ENCODE measurements at regions not wholly inside any gene's neighbourhood (a gene's known extent, or its start where the extent isn't known, plus 50 kb on each side); places are given as distances from the start of the nearest gene placed in this dataset.
"Not testable (repeated sequence)": the region's sequence is repeated elsewhere in the genome, so short reads cannot be mapped to it uniquely, and the experiment has no call there.

- H3K4me1 Mint-ChIP-seq; ATAC-seq (ENCODE audit: low read depth in 2 of 2); H3K36me3 Mint-ChIP-seq; H3K9me3 Mint-ChIP-seq; DNase-seq; H3K4me3 Mint-ChIP-seq: not testable (repeated sequence)
- peak overlapping the region in 1 of 6 donors; percentile 75 for H3K27ac Mint-ChIP-seq
- peaks cover 0 to 16% (median 16%) of the 10 kb centered on the region in 3 donors for H3K27me3 Mint-ChIP-seq
These were observed 131.3 kb downstream of the KIF26A start for GRCh38 chr14:104269511-104270241.

GRCh38 chr14:104271391-104271790 is 133.0 kb downstream of the KIF26A start:
- Mint-ChIP-seq H3K4me1 (peaks cover 0 to 6% (median 2%) of the 10 kb centered on the region in 3 donors), H3K9me3 (no peaks in the 10 kb centered on the region), H3K36me3 (no peaks in the 10 kb centered on the region), H3K27ac (no peak overlapping the region), H3K4me3 (peak overlapping the region in 1 of 8 donors; percentile 31), H3K27me3 (peaks cover 8 to 31% (median 23%) of the 10 kb centered on the region in 3 donors)
- ATAC-seq (ENCODE audit: low read depth in 2 of 2) (no peak), DNase-seq (no peak)

- Mint-ChIP-seq H3K4me3 (no peak overlapping the region), H3K27ac (no peak overlapping the region), H3K27me3 (peaks cover 23 to 43% (median 29%) of the 10 kb centered on the region in 3 donors), H3K9me3 (peaks cover 0 to 2% (median 0%) of the 10 kb centered on the region in 7 donors), H3K36me3 (no peaks in the 10 kb centered on the region), H3K4me1 (no peaks in the 10 kb centered on the region)
- no peak for ATAC-seq (ENCODE audit: low read depth in 2 of 2)
- DNase-seq: no peak
These were observed 136.4 kb downstream of the KIF26A start for GRCh38 chr14:104274806-104275205.

DNA sequence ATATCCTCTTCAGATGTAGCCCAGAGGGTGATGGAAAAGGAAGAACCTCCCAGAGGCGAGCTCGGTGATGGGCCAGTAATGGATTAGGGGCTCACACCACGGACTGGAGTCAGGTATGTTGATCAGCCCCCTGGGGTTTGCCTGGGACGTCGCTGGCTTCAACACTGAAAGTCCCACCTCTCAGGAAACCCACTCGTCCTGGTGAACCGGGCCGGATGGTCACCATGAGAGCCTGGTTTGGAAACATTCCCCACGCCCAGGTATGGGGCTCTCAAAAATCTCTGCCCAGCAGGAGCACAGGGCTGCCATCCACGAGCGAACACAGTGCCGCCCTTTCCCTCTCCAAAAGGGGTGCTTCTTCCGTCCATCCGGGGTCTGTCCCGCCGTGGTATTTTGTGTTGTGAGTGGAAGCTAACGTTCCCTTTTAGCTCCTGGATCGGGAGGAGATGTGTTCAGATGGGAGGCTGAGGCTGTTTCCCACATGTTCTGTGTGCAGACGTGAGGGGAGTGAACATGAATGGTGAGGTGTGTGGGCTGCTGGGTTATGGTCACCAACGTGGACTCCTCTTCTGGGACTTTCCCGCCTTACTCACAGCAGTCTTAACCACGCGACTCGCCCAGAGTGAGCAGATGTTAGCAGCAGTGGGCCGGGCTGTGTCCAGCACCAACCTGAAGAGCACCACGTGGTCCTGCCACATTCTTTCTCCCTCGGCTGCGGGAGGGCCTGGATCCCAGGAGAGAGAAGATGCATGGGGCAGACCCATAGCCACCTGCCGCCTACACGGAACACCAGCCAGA is 139.2 kb downstream of the KIF26A start:
- H3K4me1 Mint-ChIP-seq: no peaks in the 10 kb centered on the region
- no peaks in the 10 kb centered on the region for H3K36me3 Mint-ChIP-seq
- H3K27me3 Mint-ChIP-seq: peaks cover 13 to 50% (median 37%) of the 10 kb centered on the region in 3 donors
- DNase-seq: no peak
- no peak overlapping the region for H3K4me3 Mint-ChIP-seq
- no peak for ATAC-seq (ENCODE audit: low read depth in 2 of 2)
- no peak overlapping the region for H3K27ac Mint-ChIP-seq
- peaks cover 0 to 2% (median 0%) of the 10 kb centered on the region in 7 donors for H3K9me3 Mint-ChIP-seq

DNA sequence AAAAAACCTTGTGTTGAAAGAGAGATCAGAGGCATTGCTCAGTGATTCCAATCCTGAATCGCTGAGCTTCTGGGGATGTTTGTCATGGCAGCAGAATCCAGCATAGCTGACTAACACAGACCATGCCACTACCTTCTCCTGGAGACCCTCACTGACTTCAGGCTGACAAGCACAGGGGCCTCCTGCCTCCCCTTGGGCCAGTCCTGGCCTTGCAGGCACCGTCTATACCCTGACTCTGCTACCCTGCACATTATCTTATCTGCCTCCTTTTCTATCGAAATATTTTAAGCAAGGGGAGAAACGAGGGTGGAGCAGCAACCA is 139.8 kb downstream of the KIF26A start:
- H3K36me3 Mint-ChIP-seq: no peaks in the 10 kb centered on the region
- H3K4me3 Mint-ChIP-seq: no peak overlapping the region
- no peak for DNase-seq
- no peak overlapping the region for H3K27ac Mint-ChIP-seq
- H3K9me3 Mint-ChIP-seq: peaks cover 0 to 2% (median 0%) of the 10 kb centered on the region in 7 donors
- peaks cover 13 to 50% (median 37%) of the 10 kb centered on the region in 3 donors for H3K27me3 Mint-ChIP-seq
- H3K4me1 Mint-ChIP-seq: no peaks in the 10 kb centered on the region
- no peak for ATAC-seq (ENCODE audit: low read depth in 2 of 2)

DNA sequence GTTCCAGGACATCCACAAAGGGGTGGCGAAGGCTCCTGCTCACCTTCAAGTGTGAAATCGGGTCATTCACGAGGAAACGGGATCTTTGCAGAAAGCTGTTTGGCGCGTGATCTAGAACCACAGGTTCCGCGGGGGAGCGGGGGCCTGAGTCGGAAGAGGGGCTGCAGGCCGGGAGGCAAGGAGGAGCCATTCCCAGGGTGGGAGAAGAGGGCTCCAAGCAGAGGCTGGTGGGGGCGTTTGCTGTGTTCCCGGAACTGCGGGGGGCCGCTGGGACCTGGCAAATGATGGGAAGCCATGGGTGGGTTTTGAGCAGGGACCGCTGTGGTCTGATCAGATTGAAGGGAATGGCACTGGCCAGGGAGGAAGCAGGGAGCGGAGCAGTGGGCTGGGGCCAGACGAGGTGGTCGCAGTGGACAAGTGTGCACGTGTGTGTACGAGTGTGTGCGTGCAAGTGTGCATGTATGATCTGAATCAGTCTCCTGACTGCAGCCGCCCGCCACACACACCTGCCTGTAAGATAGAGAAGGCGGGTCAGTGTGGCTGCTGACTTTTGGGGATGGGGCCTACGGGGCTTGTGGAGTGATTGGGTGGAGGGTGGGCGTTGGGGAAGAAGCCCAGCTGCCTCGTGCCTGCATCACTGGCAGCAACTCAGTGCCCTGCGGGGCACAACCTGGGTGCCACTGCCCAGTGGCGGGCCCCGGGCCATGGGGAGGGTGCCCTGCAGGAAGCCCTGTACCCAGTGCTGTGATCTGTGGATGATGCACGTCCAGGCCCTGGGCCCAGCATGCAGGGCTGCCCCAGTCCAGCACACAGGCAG is 141.9 kb downstream of the KIF26A start:
- Mint-ChIP-seq H3K36me3 (no peaks in the 10 kb centered on the region), H3K9me3 (peaks cover 0 to 2% (median 0%) of the 10 kb centered on the region in 7 donors), H3K4me1 (no peaks in the 10 kb centered on the region), H3K27me3 (peaks cover 5 to 43% (median 32%) of the 10 kb centered on the region in 3 donors), H3K4me3 (no peak overlapping the region), H3K27ac (no peak overlapping the region)
- ATAC-seq (ENCODE audit: low read depth in 2 of 2) (no peak), DNase-seq (no peak)

GRCh38 chr14:104280902-104281767 is 142.7 kb downstream of the KIF26A start:
- Mint-ChIP-seq H3K36me3 (no peaks in the 10 kb centered on the region), H3K9me3 (peaks cover 0 to 2% (median 0%) of the 10 kb centered on the region in 7 donors), H3K4me3 (no peak overlapping the region), H3K27me3 (peaks cover 5 to 37% (median 29%) of the 10 kb centered on the region in 3 donors), H3K4me1 (no peaks in the 10 kb centered on the region), H3K27ac (no peak overlapping the region)
- DNase-seq (no peak), ATAC-seq (ENCODE audit: low read depth in 2 of 2) (no peak)

GRCh38 chr14:104281768-104282301 is 143.4 kb downstream of the KIF26A start:
- H3K27ac Mint-ChIP-seq: no peak overlapping the region
- H3K27me3 Mint-ChIP-seq: peaks cover under 1 to 30% (median 29%) of the 10 kb centered on the region in 3 donors
- no peaks in the 10 kb centered on the region for H3K36me3 Mint-ChIP-seq
- H3K4me1 Mint-ChIP-seq: no peaks in the 10 kb centered on the region
- ATAC-seq (ENCODE audit: low read depth in 2 of 2) (no peak), DNase-seq (no peak)
- H3K4me3 Mint-ChIP-seq: no peak overlapping the region
- peaks cover 0 to 2% (median 0%) of the 10 kb centered on the region in 7 donors for H3K9me3 Mint-ChIP-seq

- DNase-seq (no peak), ATAC-seq (ENCODE audit: low read depth in 2 of 2) (no peak)
- H3K9me3 Mint-ChIP-seq: peaks cover 0 to 2% (median 0%) of the 10 kb centered on the region in 7 donors
- no peaks in the 10 kb centered on the region for H3K36me3 Mint-ChIP-seq
- H3K27me3 Mint-ChIP-seq: peaks cover 0 to 29% (median 25%) of the 10 kb centered on the region in 3 donors
- H3K4me3 Mint-ChIP-seq: no peak overlapping the region
- peak overlapping the region in 1 of 6 donors; percentile 20 for H3K27ac Mint-ChIP-seq
- H3K4me1 Mint-ChIP-seq: no peaks in the 10 kb centered on the region
These were observed 144.2 kb downstream of the KIF26A start for GRCh38 chr14:104282332-104283196.

DNA sequence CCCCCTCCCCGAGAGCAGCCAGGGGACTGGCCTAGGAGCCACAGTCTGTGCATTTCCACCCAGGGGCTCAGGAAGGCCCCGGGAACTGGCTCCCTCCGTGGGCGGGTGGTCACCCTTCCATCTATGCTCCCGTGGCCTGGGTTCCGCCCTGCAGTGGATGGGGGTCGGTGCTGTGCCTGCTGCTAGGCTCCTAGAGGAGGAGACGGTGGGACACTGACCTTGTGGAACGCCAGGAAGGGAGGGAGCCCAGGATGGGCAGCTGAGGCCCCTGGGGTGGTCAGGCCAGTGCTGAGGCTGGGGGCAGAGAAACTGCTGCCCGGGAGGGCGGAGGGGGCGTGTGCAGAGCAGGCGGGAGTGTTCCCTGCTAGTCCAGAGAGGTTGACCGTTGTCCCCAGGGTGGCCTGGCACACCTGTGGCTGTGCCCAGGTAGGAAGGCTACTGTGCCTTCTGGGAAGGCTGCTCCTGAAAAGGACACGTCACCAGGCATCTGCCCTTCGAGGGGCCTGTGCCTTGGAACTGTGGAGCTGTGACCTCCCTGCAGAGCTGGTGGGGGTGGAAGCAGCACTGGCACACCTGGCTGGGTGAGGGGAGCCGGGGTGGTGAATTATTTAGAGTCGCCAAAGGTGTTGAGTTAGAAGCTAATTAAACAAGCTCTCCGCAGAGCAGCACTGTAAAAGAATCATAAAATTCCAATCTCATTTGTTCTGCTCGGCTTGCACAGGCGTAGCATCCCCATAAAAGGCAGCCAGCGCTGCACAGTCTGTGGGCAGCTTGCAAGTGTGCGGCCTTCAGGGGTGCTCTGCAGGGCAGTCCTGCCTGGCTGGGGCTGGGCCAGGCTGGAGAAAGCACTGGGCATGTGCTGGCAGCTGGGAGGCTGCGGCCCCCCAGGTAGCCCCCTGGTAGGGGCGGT is 145.1 kb downstream of the KIF26A start:
- peaks cover 0 to 20% (median 16%) of the 10 kb centered on the region in 3 donors for H3K27me3 Mint-ChIP-seq
- H3K36me3 Mint-ChIP-seq: no peaks in the 10 kb centered on the region
- H3K9me3 Mint-ChIP-seq: peaks cover 0 to 2% (median 0%) of the 10 kb centered on the region in 7 donors
- no peak for ATAC-seq (ENCODE audit: low read depth in 2 of 2)
- no peak for DNase-seq
- no peak overlapping the region for H3K27ac Mint-ChIP-seq
- H3K4me1 Mint-ChIP-seq: peaks cover 0 to 1% (median 0%) of the 10 kb centered on the region in 3 donors
- H3K4me3 Mint-ChIP-seq: no peak overlapping the region

DNA sequence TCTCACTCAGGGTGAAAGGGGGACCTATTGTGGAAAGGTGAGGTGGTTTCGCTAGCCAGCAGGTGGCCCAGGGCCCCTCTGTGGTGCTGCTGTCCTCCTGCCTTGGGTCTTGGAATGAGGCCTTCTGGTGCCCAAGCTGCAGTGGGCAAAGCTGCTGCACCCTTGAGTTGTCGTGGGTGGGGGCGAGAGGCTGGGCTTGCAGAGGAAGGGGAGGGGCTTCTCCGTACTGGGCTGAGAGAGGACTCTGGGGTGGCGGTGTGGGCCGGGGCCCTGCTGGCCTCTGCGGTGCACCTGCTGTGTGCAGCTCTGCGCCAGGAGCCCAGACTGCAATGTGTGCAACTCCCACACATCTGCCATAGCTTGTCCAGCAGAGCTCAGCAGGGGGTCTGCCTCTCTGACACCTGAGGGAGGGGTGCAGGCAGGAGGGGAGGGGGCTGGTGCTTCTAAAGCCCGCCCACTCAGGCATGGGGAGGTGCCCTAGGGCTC is 145.8 kb downstream of the KIF26A start:
- ATAC-seq (ENCODE audit: low read depth in 2 of 2): no peak
- H3K27me3 Mint-ChIP-seq: peaks cover 0 to 13% (median 10%) of the 10 kb centered on the region in 3 donors
- H3K9me3 Mint-ChIP-seq: peaks cover 0 to 9% (median 1%) of the 10 kb centered on the region in 7 donors
- H3K27ac Mint-ChIP-seq: no peak overlapping the region
- no peak for DNase-seq
- H3K36me3 Mint-ChIP-seq: no peaks in the 10 kb centered on the region
- peaks cover 0 to 4% (median 0%) of the 10 kb centered on the region in 3 donors for H3K4me1 Mint-ChIP-seq
- no peak overlapping the region for H3K4me3 Mint-ChIP-seq

Measured in naive B cell (primary cell).